Esophagus squamous epithelium (tissue), 4 donors: ENCODE measurements at regions not wholly inside any gene's neighbourhood (a gene's known extent, or its start where the extent isn't known, plus 50 kb on each side); places are given as distances from the start of the nearest gene placed in this dataset.

Source experiments
- POLR2A ChIP-seq, 4 donors: fragments of 450-650 bp; IDR thresholded peaks; one replicate each; pipeline ENCODE4 v1.6.1; 2017; ENCODE audit warnings: antibody characterized with exemption in 4 of 4, mild to moderate bottlenecking in 4 of 4, moderate library complexity in 3 of 4
- TF ChIP-seq, protein P1 (sequence below), 6 experiments: fragments of 450-650 bp in 4 of 6; fragments of 200-600 bp in 2 of 6; sonication (generic) in 2 of 6; IDR thresholded peaks; one replicate each; pipeline ENCODE4 v1.5.1; 2016 to 2019; ENCODE audit warnings: antibody characterized with exemption in 6 of 6, mild to moderate bottlenecking in 4 of 6, moderate library complexity in 4 of 6

GRCh38 chr11:69889400-69890318, 70.4 kb upstream of the FGF3 start:
- TF ChIP-seq, protein P1, sequence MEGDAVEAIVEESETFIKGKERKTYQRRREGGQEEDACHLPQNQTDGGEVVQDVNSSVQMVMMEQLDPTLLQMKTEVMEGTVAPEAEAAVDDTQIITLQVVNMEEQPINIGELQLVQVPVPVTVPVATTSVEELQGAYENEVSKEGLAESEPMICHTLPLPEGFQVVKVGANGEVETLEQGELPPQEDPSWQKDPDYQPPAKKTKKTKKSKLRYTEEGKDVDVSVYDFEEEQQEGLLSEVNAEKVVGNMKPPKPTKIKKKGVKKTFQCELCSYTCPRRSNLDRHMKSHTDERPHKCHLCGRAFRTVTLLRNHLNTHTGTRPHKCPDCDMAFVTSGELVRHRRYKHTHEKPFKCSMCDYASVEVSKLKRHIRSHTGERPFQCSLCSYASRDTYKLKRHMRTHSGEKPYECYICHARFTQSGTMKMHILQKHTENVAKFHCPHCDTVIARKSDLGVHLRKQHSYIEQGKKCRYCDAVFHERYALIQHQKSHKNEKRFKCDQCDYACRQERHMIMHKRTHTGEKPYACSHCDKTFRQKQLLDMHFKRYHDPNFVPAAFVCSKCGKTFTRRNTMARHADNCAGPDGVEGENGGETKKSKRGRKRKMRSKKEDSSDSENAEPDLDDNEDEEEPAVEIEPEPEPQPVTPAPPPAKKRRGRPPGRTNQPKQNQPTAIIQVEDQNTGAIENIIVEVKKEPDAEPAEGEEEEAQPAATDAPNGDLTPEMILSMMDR (IDR thresholded peaks at IDR 0.05), result no peak
- TF ChIP-seq POLR2A (IDR thresholded peaks at IDR 0.05), result no peak
